ENCODE measurements at regions not wholly inside any gene's neighbourhood (a gene's known extent, or its start where the extent isn't known, plus 50 kb on each side); places are given as distances from the start of the nearest gene placed in this dataset.

GRCh38 chr14:30309405-30309804, 249.6 kb upstream of the G2E3 start:
- TF ChIP-seq CTCF (IDR thresholded peaks at IDR 0.05; ENCODE audit: low read depth, low read length) (no peak), EZH2phosphoT487 (IDR thresholded peaks at IDR 0.05; ENCODE audit: low read depth) (no peak)

Data from OCI-LY3 (cell line).